ENCODE measurements at regions not wholly inside any gene's neighbourhood (a gene's known extent, or its start where the extent isn't known, plus 50 kb on each side); places are given as distances from the start of the nearest gene placed in this dataset.

DNA sequence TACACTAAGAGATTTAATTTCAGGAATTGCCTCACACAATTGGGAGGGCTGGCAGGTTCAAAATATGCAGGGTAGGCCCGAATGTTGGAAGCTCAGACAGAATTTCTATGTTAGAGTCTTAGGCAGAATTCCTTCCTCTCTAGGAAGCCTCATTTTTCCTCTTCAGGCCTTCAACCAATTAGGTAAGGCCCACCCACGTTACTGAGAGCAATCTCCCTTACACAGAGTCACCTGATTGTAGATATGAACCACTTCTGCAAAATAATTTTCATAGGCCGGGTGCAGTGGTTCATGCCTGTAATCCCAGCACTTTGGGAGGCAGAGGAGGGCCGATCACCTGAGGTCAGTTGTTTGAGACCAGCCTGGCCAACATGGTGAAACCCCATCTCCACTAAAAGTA lies 50.2 kb upstream of the HIVEP1 start (continued):
- TF ChIP-seq, protein P1, sequence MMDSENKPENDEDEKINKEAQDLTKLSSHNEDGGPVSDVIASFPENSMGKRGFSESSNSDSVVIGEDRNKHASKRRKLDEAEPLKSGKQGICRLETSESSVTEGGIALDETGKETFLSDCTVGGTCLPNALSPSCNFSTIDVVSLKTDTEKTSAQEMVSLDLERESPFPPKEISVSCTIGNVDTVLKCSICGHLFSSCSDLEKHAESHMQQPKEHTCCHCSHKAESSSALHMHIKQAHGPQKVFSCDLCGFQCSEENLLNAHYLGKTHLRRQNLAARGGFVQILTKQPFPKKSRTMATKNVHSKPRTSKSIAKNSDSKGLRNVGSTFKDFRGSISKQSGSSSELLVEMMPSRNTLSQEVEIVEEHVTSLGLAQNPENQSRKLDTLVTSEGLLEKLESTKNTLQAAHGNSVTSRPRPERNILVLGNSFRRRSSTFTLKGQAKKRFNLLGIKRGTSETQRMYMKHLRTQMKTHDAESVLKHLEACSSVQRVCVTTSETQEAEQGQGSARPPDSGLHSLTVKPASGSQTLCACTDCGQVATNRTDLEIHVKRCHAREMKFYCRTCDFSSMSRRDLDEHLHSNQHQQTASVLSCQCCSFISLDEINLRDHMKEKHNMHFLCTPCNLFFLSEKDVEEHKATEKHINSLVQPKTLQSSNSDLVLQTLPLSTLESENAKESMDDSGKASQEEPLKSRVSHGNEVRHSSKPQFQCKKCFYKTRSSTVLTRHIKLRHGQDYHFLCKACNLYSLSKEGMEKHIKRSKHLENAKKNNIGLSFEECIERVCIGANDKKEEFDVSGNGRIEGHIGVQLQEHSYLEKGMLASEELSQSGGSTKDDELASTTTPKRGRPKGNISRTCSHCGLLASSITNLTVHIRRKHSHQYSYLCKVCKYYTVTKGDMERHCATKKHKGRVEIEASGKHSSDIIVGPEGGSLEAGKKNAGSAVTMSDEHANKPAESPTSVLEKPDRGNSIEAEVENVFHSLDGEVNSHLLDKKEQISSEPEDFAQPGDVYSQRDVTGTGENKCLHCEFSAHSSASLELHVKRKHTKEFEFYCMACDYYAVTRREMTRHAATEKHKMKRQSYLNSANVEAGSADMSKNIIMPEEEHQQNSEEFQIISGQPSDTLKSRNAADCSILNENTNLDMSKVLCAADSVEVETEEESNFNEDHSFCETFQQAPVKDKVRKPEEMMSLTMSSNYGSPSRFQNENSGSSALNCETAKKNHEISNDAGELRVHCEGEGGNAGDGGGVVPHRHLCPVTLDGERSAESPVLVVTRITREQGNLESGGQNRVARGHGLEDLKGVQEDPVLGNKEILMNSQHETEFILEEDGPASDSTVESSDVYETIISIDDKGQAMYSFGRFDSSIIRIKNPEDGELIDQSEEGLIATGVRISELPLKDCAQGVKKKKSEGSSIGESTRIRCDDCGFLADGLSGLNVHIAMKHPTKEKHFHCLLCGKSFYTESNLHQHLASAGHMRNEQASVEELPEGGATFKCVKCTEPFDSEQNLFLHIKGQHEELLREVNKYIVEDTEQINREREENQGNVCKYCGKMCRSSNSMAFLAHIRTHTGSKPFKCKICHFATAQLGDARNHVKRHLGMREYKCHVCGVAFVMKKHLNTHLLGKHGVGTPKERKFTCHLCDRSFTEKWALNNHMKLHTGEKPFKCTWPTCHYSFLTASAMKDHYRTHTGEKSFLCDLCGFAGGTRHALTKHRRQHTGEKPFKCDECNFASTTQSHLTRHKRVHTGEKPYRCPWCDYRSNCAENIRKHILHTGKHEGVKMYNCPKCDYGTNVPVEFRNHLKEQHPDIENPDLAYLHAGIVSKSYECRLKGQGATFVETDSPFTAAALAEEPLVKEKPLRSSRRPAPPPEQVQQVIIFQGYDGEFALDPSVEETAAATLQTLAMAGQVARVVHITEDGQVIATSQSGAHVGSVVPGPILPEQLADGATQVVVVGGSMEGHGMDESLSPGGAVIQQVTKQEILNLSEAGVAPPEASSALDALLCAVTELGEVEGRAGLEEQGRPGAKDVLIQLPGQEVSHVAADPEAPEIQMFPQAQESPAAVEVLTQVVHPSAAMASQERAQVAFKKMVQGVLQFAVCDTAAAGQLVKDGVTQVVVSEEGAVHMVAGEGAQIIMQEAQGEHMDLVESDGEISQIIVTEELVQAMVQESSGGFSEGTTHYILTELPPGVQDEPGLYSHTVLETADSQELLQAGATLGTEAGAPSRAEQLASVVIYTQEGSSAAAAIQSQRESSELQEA (IDR thresholded peaks at IDR 0.05; ENCODE audit: low read depth) = no peak
- no peak for TF ChIP-seq MCM2 (IDR thresholded peaks at IDR 0.05; ENCODE audit: low read depth)
- TF ChIP-seq RBM34 (IDR thresholded peaks at IDR 0.05; ENCODE audit: borderline replicate concordance, insufficient read depth, low read length) = no peak
- no peak for TF ChIP-seq NBN (IDR thresholded peaks at IDR 0.05; ENCODE audit: low read depth)

Data from K562 (cell line).